Small intestine (tissue), 7 donors: ENCODE measurements at regions not wholly inside any gene's neighbourhood (a gene's known extent, or its start where the extent isn't known, plus 50 kb on each side); places are given as distances from the start of the nearest gene placed in this dataset.
"Not testable (repeated sequence)": the region's sequence is repeated elsewhere in the genome, so short reads cannot be mapped to it uniquely, and the experiment has no call there.

Experiments used
- DNase-seq, 2 donors: peaks; one replicate each; pipeline versions ENCODE4 v3.0.0 to v3.0.0-alpha.2; 2013
- FAIRE-seq: peaks from 2 replicates; lab custom pipeline; 2012; peaks lifted over from hg19 to GRCh38; lab: Jason Lieb, UNC
- H3K27ac ChIP-seq, 3 donors: one replicate each; pipeline ENCODE4 v1.5.1; 2013; ENCODE audit warnings: low read length in 2 of 3, mild to moderate bottlenecking in 2 of 3, control low read depth in 1 of 3, inconsistent platforms in 1 of 3, low read depth in 1 of 3, moderate library complexity in 1 of 3
- H3K27me3 ChIP-seq, 3 donors: one replicate each; pipeline ENCODE4 v1.6.1; 2013; ENCODE audit warnings: low read length in 3 of 3, inconsistent platforms in 1 of 3; ENCODE audit not compliant: control insufficient read depth in 3 of 3, insufficient read depth in 3 of 3
- H3K36me3 ChIP-seq, 3 donors: one replicate each; pipeline ENCODE4 v1.6.1; 2013; ENCODE audit warnings: low read length in 3 of 3, inconsistent platforms in 1 of 3, low read depth in 1 of 3, mild to moderate bottlenecking in 1 of 3, moderate library complexity in 1 of 3; ENCODE audit not compliant: control insufficient read depth in 3 of 3, insufficient read depth in 2 of 3
- H3K4me1 ChIP-seq, 3 donors: one replicate each; pipeline ENCODE4 v1.6.1; 2013; ENCODE audit warnings: low read length in 2 of 3, inconsistent platforms in 1 of 3, low read depth in 1 of 3, mild to moderate bottlenecking in 1 of 3, moderate library complexity in 1 of 3; ENCODE audit not compliant: control insufficient read depth in 3 of 3, insufficient read depth in 2 of 3
- H3K4me3 ChIP-seq, 3 donors: one replicate each; pipeline ENCODE4 v1.5.1; 2013; ENCODE audit warnings: low read length in 3 of 3, control low read depth in 1 of 3, inconsistent platforms in 1 of 3, low read depth in 1 of 3, mild to moderate bottlenecking in 1 of 3, moderate library complexity in 1 of 3
- H3K9me3 ChIP-seq, 2 donors: one replicate each; pipeline ENCODE4 v1.6.1; 2013; ENCODE audit warnings: low read depth in 1 of 2, low read length in 1 of 2; ENCODE audit not compliant: control insufficient read depth in 2 of 2, insufficient read depth in 1 of 2
- WGBS, 3 donors: extraction: QIAGEN DNeasy Blood & Tissue Kit; methylation state at CpG; one replicate each; pipeline ENCODE4 v1.1.7; 2013; 5-methylcytosine and 5-hydroxymethylcytosine counted together
- donor health status: healthy with polysubstance abuse.
- donor health status: control.
- donor health status: control.
- donor health status: Bipolar disorder and iron deficiency.
- donor health status: healthy.

- no peak for DNase-seq
Observed at GRCh38 chr14:104307627-104308401, 169.4 kb downstream of the KIF26A start.

DNA sequence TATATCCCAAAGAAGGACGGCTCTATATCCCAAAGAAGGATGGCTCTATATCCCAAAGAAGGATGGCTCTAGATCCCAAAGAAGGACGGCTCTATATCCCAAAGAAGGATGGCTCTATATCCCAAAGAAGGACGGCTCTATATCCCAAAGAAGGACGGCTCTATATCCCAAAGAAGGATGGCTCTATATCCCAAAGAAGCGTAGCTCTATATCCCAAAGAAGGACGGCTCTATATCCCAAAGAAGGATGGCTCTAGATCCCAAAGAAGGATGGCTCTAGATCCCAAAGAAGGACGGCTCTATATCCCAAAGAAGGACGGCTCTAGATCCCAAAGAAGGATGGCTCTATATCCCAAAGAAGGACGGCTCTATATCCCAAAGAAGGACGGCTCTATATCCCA is 170.1 kb downstream of the KIF26A start:
- WGBS, 3 donors = 66 to 80% (median 76%) methylated on average over 10 of the region's 10 CpGs
- not testable (repeated sequence) for H3K4me3 ChIP-seq, DNase-seq

More at GRCh38 chr14:104307627-104308401, 169.4 kb downstream of the KIF26A start:
- Histone ChIP-seq H3K4me1 (no peaks in the 10 kb centered on the region), H3K9me3 (peaks cover 0 to 4% of the 10 kb centered on the region in 2 donors), H3K27ac (no peak overlapping the region), H3K27me3 (no peaks in the 10 kb centered on the region), H3K4me3 (no peak overlapping the region), H3K36me3 (no peaks in the 10 kb centered on the region)
- no peak for FAIRE-seq
- 89 to 92% (median 92%) methylated on average over 22 to 25 of the region's 25 CpGs for WGBS, 3 donors

GRCh38 chr14:104309657-104310369 is 171.4 kb downstream of the KIF26A start:
- FAIRE-seq = no peak

More for the DNA sequence above, 170.1 kb downstream of the KIF26A start:
- H3K27ac ChIP-seq, FAIRE-seq, H3K4me1 ChIP-seq, H3K9me3 ChIP-seq, H3K36me3 ChIP-seq, H3K27me3 ChIP-seq: not testable (repeated sequence)

DNA sequence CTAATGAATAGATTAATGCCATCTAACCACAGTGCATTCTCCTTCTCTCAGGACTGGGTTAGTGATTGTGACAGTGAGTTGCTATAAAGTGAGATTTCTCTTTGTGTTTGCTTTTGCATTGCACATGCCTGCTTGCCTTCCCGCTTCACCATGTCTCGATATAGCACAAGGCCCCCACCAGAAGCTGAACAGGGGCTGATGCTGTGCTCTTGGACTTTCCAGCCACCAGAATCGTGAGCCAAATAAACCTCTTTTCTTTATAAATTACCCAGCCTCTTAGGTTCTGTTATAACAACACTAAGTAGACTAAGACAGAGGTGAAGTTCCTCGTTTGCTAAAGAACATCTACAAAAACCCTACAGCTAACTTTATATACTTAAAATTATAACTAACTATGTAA is 173.0 kb downstream of the KIF26A start:
- H3K27me3 ChIP-seq = no peaks in the 10 kb centered on the region
- H3K36me3 ChIP-seq = no peaks in the 10 kb centered on the region
- FAIRE-seq = no peak
- 69 to 83% (median 76%) methylated on average over 4 of the region's 4 CpGs for WGBS, 3 donors
- no peak for DNase-seq
- H3K4me1 ChIP-seq = no peaks in the 10 kb centered on the region
- peaks cover 0 to 4% of the 10 kb centered on the region in 2 donors for H3K9me3 ChIP-seq
- no peak overlapping the region for H3K27ac ChIP-seq
- H3K4me3 ChIP-seq = no peak overlapping the region

More at GRCh38 chr14:104309657-104310369, 171.4 kb downstream of the KIF26A start:
- 83 to 88% (median 84%) methylated on average over 8 of the region's 8 CpGs for WGBS, 3 donors
- H3K27me3 ChIP-seq = no peaks in the 10 kb centered on the region
- no peaks in the 10 kb centered on the region for H3K4me1 ChIP-seq
- H3K9me3 ChIP-seq = peaks cover 0 to 4% of the 10 kb centered on the region in 2 donors
- no peaks in the 10 kb centered on the region for H3K36me3 ChIP-seq
- DNase-seq = no peak
- no peak overlapping the region for H3K27ac ChIP-seq
- no peak overlapping the region for H3K4me3 ChIP-seq

- H3K9me3 ChIP-seq = peaks cover 0 to 4% of the 10 kb centered on the region in 2 donors
- WGBS, 3 donors = 75 to 81% (median 78%) methylated on average over 4 of the region's 4 CpGs
- no peaks in the 10 kb centered on the region for H3K4me1 ChIP-seq
- H3K27ac ChIP-seq = no peak overlapping the region
- FAIRE-seq = no peak
- no peaks in the 10 kb centered on the region for H3K27me3 ChIP-seq
- H3K4me3 ChIP-seq = no peak overlapping the region
- no peaks in the 10 kb centered on the region for H3K36me3 ChIP-seq
- DNase-seq = no peak
Observed at GRCh38 chr14:104313674-104314073, 175.3 kb downstream of the KIF26A start.

- no peak overlapping the region for H3K4me3 ChIP-seq
- no peaks in the 10 kb centered on the region for H3K36me3 ChIP-seq
- WGBS, 3 donors = 80 to 86% (median 82%) methylated on average over 19 of the region's 19 CpGs
- H3K27me3 ChIP-seq = no peaks in the 10 kb centered on the region
- DNase-seq (no peak), FAIRE-seq (no peak)
- H3K4me1 ChIP-seq = no peaks in the 10 kb centered on the region
- H3K27ac ChIP-seq = no peak overlapping the region
- peaks cover 0 to 4% of the 10 kb centered on the region in 2 donors for H3K9me3 ChIP-seq
Observed at GRCh38 chr14:104314251-104314941, 176.0 kb downstream of the KIF26A start.

DNA sequence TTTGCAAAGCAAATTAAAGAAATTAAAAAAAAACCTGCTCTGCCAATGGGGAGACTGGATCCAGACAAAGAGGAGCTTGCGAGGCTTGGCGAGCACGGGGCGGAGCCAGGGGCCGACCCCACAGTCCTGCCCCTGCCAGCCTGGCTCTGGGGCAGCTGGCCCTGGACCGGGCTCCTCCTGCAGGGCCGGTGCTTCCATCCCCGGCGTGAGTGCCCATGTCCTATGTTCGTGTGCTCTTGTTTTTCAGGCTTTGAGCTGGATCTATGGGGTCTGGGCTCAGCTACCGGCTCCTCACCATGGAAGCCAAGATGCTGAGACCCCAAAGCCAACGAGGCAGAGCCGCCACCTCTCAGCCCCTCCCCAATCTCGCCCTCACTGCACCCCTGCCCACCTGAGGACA is 176.8 kb downstream of the KIF26A start:
- 79 to 84% (median 81%) methylated on average over 14 of the region's 14 CpGs for WGBS, 3 donors
- peaks cover 0 to 4% of the 10 kb centered on the region in 2 donors for H3K9me3 ChIP-seq
- FAIRE-seq = no peak
- no peaks in the 10 kb centered on the region for H3K27me3 ChIP-seq
- H3K36me3 ChIP-seq = no peaks in the 10 kb centered on the region
- H3K4me3 ChIP-seq = no peak overlapping the region
- H3K4me1 ChIP-seq = no peaks in the 10 kb centered on the region
- no peak overlapping the region for H3K27ac ChIP-seq
- no peak for DNase-seq

- no peaks in the 10 kb centered on the region for H3K36me3 ChIP-seq
- peaks cover 0 to 4% of the 10 kb centered on the region in 2 donors for H3K9me3 ChIP-seq
- FAIRE-seq (no peak), DNase-seq (no peak)
- no peak overlapping the region for H3K4me3 ChIP-seq
- 76 to 95% (median 89%) methylated on average over 2 of the region's 2 CpGs for WGBS, 3 donors
- H3K4me1 ChIP-seq = no peaks in the 10 kb centered on the region
- H3K27ac ChIP-seq = no peak overlapping the region
- H3K27me3 ChIP-seq = no peaks in the 10 kb centered on the region
Observed at GRCh38 chr14:104315625-104316024, 177.2 kb downstream of the KIF26A start.
